Hepatocyte (in vitro differentiated cells): ENCODE measurements at regions not wholly inside any gene's neighbourhood (a gene's known extent, or its start where the extent isn't known, plus 50 kb on each side); places are given as distances from the start of the nearest gene placed in this dataset.

Source experiments
- DNase-seq: peaks from one replicate; pipeline ENCODE4 v3.0.0-alpha.2; 2016; ENCODE audit warnings: low spot score
- H2AFZ ChIP-seq: fragments of 200-600 bp; sonication (generic); 2 replicates; pipeline ENCODE4 v1.6.0; 2016; ENCODE audit warnings: antibody characterized with exemption, mild to moderate bottlenecking
- H3K27ac ChIP-seq: fragments of 200-600 bp; sonication (generic); 2 replicates; pipeline ENCODE4 v1.5.1; 2016; ENCODE audit warnings: mild to moderate bottlenecking
- H3K27me3 ChIP-seq: fragments of 200-600 bp; sonication (generic); 2 replicates; pipeline ENCODE4 v1.6.1; 2016
- H3K36me3 ChIP-seq: fragments of 200-600 bp; sonication (generic); replicated peaks from 2 replicates; pipeline ENCODE4 v1.5.1; 2016; ENCODE audit warnings: low read depth; ENCODE audit not compliant: insufficient read depth
- H3K4me1 ChIP-seq: fragments of 200-600 bp; sonication (generic); 2 replicates; pipeline ENCODE4 v1.5.1; 2016; ENCODE audit warnings: mild to moderate bottlenecking, moderate library complexity; ENCODE audit not compliant: insufficient read depth
- H3K4me2 ChIP-seq: fragments of 200-600 bp; sonication (generic); 2 replicates; pipeline ENCODE4 v1.6.0; 2016
- H3K4me3 ChIP-seq: fragments of 200-600 bp; sonication (generic); 2 replicates; pipeline ENCODE4 v1.5.1; 2016; ENCODE audit warnings: mild to moderate bottlenecking
- H3K79me2 ChIP-seq: fragments of 200-600 bp; sonication (generic); 2 replicates; pipeline ENCODE4 v1.6.0; 2017; ENCODE audit warnings: mild to moderate bottlenecking
- H3K9me2 ChIP-seq: fragments of 200-600 bp; sonication (generic); replicated peaks from 2 replicates; pipeline ENCODE4 v1.6.0; 2017; ENCODE audit warnings: mild to moderate bottlenecking; ENCODE audit not compliant: insufficient read depth
- H3K9me3 ChIP-seq: fragments of 200-600 bp; sonication (generic); 2 replicates; pipeline ENCODE4 v1.5.1; 2016; ENCODE audit warnings: low read depth, mild to moderate bottlenecking
- H4K20me1 ChIP-seq: fragments of 200-600 bp; sonication (generic); 2 replicates; pipeline ENCODE4 v1.6.0; 2016; ENCODE audit warnings: mild to moderate bottlenecking; ENCODE audit not compliant: insufficient read depth, poor library complexity, severe bottlenecking
- CTCF ChIP-seq: fragments of 200-600 bp; sonication (generic); IDR thresholded peaks from 2 replicates; pipeline ENCODE4 v1.5.1; 2016; ENCODE audit warnings: antibody characterized with exemption, mild to moderate bottlenecking; ENCODE audit not compliant: poor library complexity
- EZH2 ChIP-seq: fragments of 200-600 bp; sonication (generic); IDR thresholded peaks from 2 replicates; pipeline ENCODE4 v1.6.1; 2016; ENCODE audit warnings: antibody characterized with exemption, mild to moderate bottlenecking, borderline replicate concordance
- EZH2phosphoT487 ChIP-seq: fragments of 200-600 bp; sonication (generic); IDR thresholded peaks from one replicate; pipeline ENCODE4 v1.6.1; 2018; ENCODE audit warnings: antibody characterized with exemption, mild to moderate bottlenecking, low read depth, moderate library complexity; ENCODE audit not compliant: unreplicated experiment, severe bottlenecking
- WGBS: methylation state at CpG from one replicate; pipeline ENCODE4 v1.1.6; 2016; ENCODE audit warnings: low lambda C conversion rate; ENCODE audit errors: missing lambda C conversion rate; 5-methylcytosine and 5-hydroxymethylcytosine counted together

- Histone ChIP-seq H3K9me2 (no peaks in the 10 kb centered on the region), H2AFZ (no peak overlapping the region), H3K4me3 (no peak overlapping the region), H4K20me1 (no peaks in the 10 kb centered on the region), H3K9me3 (no peaks in the 10 kb centered on the region), H3K79me2 (peaks cover 6% of the 10 kb centered on the region), H3K4me1 (no peaks in the 10 kb centered on the region), H3K36me3 (no peaks in the 10 kb centered on the region), H3K27ac (no peak overlapping the region), H3K27me3 (no peaks in the 10 kb centered on the region), H3K4me2 (no peak overlapping the region)
- 100% methylated on average over 6 of the region's 7 CpGs for WGBS
- no peak for DNase-seq
- TF ChIP-seq CTCF = no peak
- no peak for TF ChIP-seq EZH2phosphoT487
- no peak for TF ChIP-seq EZH2
Measured at GRCh38 chr12:123056709-123057108, 76.2 kb downstream of the ARL6IP4 start.

DNA sequence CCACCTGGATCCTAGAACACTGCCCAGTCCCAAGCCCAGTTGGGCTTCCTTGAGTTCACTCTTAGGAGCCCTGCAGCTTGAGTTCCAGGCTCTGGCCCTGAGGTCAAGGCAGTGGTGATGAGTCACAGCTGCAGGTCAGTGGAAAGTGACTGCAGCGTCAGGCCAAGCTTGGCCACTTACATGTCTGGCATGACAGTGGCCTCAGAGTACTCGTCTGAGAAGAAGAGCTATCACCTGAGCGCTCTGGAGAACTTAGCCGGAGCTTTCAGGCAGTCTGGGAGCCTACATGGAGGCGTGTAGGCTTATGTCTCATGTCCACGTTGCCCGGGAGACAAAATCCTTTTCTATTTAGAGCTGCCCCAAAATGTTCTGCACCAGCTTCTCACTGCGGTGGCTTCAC lies 75.6 kb downstream of the ARL6IP4 start:
- no peaks in the 10 kb centered on the region for H3K27me3 ChIP-seq
- no peak overlapping the region for H3K4me2 ChIP-seq
- H2AFZ ChIP-seq = no peak overlapping the region
- no peak for TF ChIP-seq CTCF
- TF ChIP-seq EZH2 = no peak
- no peak for TF ChIP-seq EZH2phosphoT487
- WGBS = 89% methylated on average over 8 of the region's 8 CpGs
- no peaks in the 10 kb centered on the region for H4K20me1 ChIP-seq
- no peaks in the 10 kb centered on the region for H3K36me3 ChIP-seq
- peaks cover 4% of the 10 kb centered on the region for H3K4me1 ChIP-seq
- no peak for DNase-seq
- no peak overlapping the region for H3K4me3 ChIP-seq
- H3K9me2 ChIP-seq = no peaks in the 10 kb centered on the region
- peaks cover 4% of the 10 kb centered on the region for H3K79me2 ChIP-seq
- no peak overlapping the region for H3K27ac ChIP-seq
- H3K9me3 ChIP-seq = no peaks in the 10 kb centered on the region

- Histone ChIP-seq H3K9me2 (no peaks in the 10 kb centered on the region), H3K79me2 (peaks cover under 1% of the 10 kb centered on the region), H4K20me1 (no peaks in the 10 kb centered on the region), H3K4me1 (peaks cover 11% of the 10 kb centered on the region), H3K4me3 (no peak overlapping the region), H3K4me2 (no peak overlapping the region), H3K9me3 (no peaks in the 10 kb centered on the region), H3K27ac (no peak overlapping the region), H3K36me3 (no peaks in the 10 kb centered on the region), H2AFZ (no peak overlapping the region), H3K27me3 (no peaks in the 10 kb centered on the region)
- WGBS = 60% methylated on average over 8 of the region's 8 CpGs
- TF ChIP-seq CTCF (no peak), EZH2 (no peak), EZH2phosphoT487 (no peak)
- no peak for DNase-seq
Measured at GRCh38 chr12:123055281-123055766, 74.8 kb downstream of the ARL6IP4 start.

GRCh38 chr12:123054371-123054770 lies 73.9 kb downstream of the ARL6IP4 start:
- Histone ChIP-seq H3K4me2 (no peak overlapping the region), H3K27me3 (no peaks in the 10 kb centered on the region), H2AFZ (no peak overlapping the region), H3K27ac (no peak overlapping the region), H3K79me2 (no peaks in the 10 kb centered on the region), H3K9me3 (no peaks in the 10 kb centered on the region), H3K4me1 (peaks cover 19% of the 10 kb centered on the region), H3K36me3 (no peaks in the 10 kb centered on the region), H3K4me3 (no peak overlapping the region), H3K9me2 (no peaks in the 10 kb centered on the region), H4K20me1 (no peaks in the 10 kb centered on the region)
- DNase-seq = no peak
- TF ChIP-seq EZH2phosphoT487 (no peak), EZH2 (no peak), CTCF (no peak)
- WGBS = 95% methylated on average over 2 of the region's 2 CpGs
